Central memory CD8-positive, alpha-beta T cell (primary cell): ENCODE measurements at regions not wholly inside any gene's neighbourhood (a gene's known extent, or its start where the extent isn't known, plus 50 kb on each side); places are given as distances from the start of the nearest gene placed in this dataset.

Experiments
- ATAC-seq: fragments of 150-1000 bp; cut with Tn5 transposase; replicated peaks from 2 replicates; pipeline ENCODE4 v1.10.0; 2022; ENCODE audit warnings: mild to moderate bottlenecking, moderate FRiP score, moderate number of reproducible peaks; ENCODE audit not compliant: poor library complexity, severe bottlenecking; ENCODE audit errors: extremely low read depth
- DNase-seq, 2 donors: peaks; one replicate each; pipeline ENCODE4 v3.0.0; 2021; ENCODE audit warnings: low spot score in 2 of 2
- H3K27ac Mint-ChIP-seq: one replicate; pipeline ENCODE4 v1.8.0; 2022; ENCODE audit warnings: low read depth, mild to moderate bottlenecking, moderate library complexity, mixed read lengths
- H3K27me3 Mint-ChIP-seq: one replicate; pipeline ENCODE4 v1.8.0; 2022; ENCODE audit warnings: mixed read lengths
- H3K36me3 Mint-ChIP-seq: one replicate; pipeline ENCODE4 v1.8.0; 2022; ENCODE audit warnings: mild to moderate bottlenecking, moderate library complexity, mixed read lengths; ENCODE audit not compliant: insufficient read depth
- H3K4me1 Mint-ChIP-seq: one replicate; pipeline ENCODE4 v1.8.0; 2022; ENCODE audit warnings: mixed read lengths
- H3K4me3 Mint-ChIP-seq: one replicate; pipeline ENCODE4 v1.8.0; 2022; ENCODE audit warnings: mild to moderate bottlenecking, moderate library complexity, mixed read lengths
- H3K9me3 Mint-ChIP-seq: one replicate; pipeline ENCODE4 v1.8.0; 2022; ENCODE audit warnings: mixed read lengths

DNA sequence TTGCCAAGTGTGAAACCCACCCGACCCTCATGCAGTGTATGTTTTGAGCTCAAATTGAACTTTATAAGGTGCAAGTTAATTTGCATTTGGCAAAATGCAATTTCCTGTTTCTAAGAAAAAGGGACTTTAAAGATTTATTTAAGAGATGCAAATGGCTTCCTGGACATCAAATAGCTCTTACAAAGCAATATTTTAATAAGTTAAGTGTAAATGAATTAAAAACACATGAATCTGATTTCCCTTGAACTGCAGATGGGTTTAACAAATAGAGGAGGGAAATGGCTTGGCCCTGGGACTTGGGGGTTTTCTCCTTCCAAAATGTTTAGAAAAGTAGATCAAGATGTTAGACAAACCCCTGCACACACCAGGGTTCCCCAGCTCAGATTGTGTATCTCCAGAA is 116.0 kb downstream of the EN1 start:
- H3K36me3 Mint-ChIP-seq, result no peaks in the 10 kb centered on the region
- H3K27me3 Mint-ChIP-seq, result peaks cover 18% of the 10 kb centered on the region
- peaks cover 6% of the 10 kb centered on the region for H3K9me3 Mint-ChIP-seq
- H3K4me3 Mint-ChIP-seq, result no peak overlapping the region
- ATAC-seq (no peak), DNase-seq (no peak)
- H3K27ac Mint-ChIP-seq, result no peak overlapping the region
- H3K4me1 Mint-ChIP-seq, result no peaks in the 10 kb centered on the region

DNA sequence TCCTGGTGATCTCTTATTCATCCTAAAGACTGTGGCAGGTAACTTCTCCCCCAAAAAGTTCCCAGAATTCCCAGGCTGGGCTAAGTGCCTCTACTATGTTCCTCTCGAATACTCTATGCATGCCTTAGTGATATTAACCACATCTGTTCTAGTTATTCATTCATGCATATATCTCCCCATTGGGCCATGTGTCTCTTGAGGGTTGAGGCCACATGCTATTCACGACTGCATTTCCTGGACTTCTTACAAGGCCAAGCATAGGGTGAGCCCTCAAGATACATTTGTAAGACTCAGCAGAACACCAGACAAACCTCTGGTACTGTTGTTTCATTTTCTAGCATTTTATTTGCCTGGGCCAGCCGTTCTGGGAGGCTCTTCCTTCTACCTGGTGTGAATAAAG is 117.0 kb downstream of the EN1 start:
- peaks cover 18% of the 10 kb centered on the region for H3K27me3 Mint-ChIP-seq

DNA sequence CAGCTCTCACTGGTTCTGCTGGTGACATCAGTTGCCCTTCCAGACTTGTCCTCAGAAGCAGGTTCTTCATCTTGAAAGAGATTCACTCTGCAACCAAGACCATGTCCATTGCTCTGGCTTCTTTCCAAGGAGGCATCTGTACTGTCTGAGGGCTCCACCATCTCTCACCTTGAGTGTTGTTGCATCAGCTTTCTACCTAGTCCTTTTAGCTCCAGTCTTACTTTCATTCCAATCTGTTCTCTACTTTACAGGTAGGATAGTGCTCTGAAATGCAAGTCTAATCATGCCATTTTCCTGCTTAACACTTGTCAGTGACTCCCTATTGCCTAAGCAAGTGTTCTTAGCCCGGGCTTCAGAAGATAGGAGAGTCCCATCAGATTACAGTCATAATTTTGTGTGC is 117.7 kb downstream of the EN1 start:
- Mint-ChIP-seq H3K27ac (no peak overlapping the region), H3K4me1 (no peaks in the 10 kb centered on the region), H3K9me3 (peaks cover 6% of the 10 kb centered on the region), H3K27me3 (peaks cover 18% of the 10 kb centered on the region), H3K36me3 (no peaks in the 10 kb centered on the region), H3K4me3 (no peak overlapping the region)
- no peak for ATAC-seq
- DNase-seq, result no peak

More for the DNA sequence above, 117.0 kb downstream of the EN1 start:
- Mint-ChIP-seq H3K4me3 (no peak overlapping the region), H3K9me3 (peaks cover 6% of the 10 kb centered on the region), H3K27ac (no peak overlapping the region), H3K4me1 (no peaks in the 10 kb centered on the region), H3K36me3 (no peaks in the 10 kb centered on the region)
- DNase-seq, result no peak
- ATAC-seq, result no peak

DNA sequence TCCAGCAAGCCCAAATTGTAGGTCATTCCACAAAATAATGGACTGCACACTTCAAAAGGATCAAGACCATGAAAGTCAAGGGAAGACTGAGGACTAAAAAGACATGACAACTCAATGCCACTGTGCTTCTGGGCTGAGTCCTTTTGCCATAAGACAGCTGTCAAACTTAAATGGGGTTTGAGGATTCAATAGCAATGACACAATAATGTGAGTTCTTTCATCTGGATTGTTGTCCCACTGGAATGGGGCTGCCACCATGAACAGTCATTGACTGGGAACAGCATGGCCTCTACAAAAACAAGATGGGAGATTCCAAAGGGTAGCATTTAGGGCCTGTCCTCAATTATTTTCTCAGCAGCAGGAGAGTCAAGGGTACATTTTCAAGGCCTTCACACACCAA is 118.5 kb downstream of the EN1 start:
- no peaks in the 10 kb centered on the region for H3K4me1 Mint-ChIP-seq
- H3K27me3 Mint-ChIP-seq, result peaks cover 18% of the 10 kb centered on the region

DNA sequence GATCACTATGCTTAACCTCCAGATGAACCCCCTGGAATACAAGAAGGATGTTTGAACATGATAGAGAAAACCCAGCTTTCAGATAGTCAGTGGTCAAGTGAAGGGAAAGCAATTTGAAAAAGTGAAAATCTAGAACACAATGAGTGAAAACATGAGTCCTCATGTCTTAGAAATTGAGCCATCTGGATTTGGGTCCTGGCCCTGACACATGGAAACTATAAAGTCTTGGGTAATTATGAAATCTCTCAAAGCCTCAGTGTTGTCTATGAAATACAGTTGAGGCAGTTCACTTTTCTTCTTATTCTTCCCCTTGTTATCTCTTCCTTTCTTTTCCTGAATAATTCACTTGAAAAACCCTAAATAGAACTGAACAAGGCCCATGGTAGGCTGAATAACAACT is 120.6 kb downstream of the EN1 start:
- H3K9me3 Mint-ChIP-seq, result peaks cover 6% of the 10 kb centered on the region
- no peaks in the 10 kb centered on the region for H3K36me3 Mint-ChIP-seq
- H3K27me3 Mint-ChIP-seq, result peaks cover 10% of the 10 kb centered on the region
- H3K4me3 Mint-ChIP-seq, result no peak overlapping the region
- H3K4me1 Mint-ChIP-seq, result no peaks in the 10 kb centered on the region
- H3K27ac Mint-ChIP-seq, result no peak overlapping the region
- DNase-seq (no peak), ATAC-seq (no peak)

More for the DNA sequence above, 118.5 kb downstream of the EN1 start:
- no peak overlapping the region for H3K27ac Mint-ChIP-seq
- DNase-seq, result no peak
- no peak for ATAC-seq
- no peaks in the 10 kb centered on the region for H3K36me3 Mint-ChIP-seq
- H3K4me3 Mint-ChIP-seq, result no peak overlapping the region
- peaks cover 6% of the 10 kb centered on the region for H3K9me3 Mint-ChIP-seq

DNA sequence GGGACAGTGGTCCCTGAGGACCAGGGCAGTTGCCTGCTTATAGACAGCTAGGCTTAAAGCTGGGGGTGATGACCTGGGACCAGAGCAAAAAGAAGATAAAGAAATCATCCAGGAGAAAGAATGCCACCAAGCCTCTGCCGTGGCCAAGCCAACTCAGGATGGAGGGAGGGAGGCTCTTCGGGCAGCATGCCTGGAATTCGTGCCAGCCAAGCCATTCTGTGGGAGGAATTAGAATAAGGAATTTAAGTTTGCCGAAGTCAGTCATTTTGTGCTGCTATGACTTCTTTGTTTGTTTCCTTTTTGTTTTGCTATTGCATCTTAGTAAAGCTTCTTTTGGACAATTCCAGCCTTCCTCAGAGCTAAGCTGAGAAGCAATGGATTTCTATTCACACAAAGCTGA is 124.1 kb downstream of the EN1 start:
- H3K27me3 Mint-ChIP-seq, result peaks cover 7% of the 10 kb centered on the region
- no peaks in the 10 kb centered on the region for H3K36me3 Mint-ChIP-seq
- DNase-seq, result no peak

DNA sequence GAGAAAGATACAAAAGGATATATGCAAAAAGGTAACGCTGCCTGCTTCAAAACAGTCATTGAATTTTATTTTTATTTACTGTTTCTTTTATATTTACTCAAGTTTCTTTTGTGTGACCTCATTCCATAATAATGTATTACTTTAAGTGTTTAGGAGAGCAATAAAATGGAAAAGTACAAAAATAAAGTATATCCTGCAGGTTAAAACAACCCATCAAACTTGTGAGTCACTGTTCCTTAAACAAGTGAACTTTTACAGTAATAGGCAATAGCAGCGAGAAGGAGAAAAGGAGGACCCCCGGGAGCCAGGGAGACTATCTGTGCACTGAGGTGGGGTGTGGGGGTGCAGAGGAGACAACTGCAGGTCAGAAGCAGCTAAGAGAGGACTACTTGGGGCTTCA is 124.5 kb downstream of the EN1 start:
- H3K27me3 Mint-ChIP-seq, result peaks cover 7% of the 10 kb centered on the region
- H3K4me1 Mint-ChIP-seq, result no peaks in the 10 kb centered on the region
- ATAC-seq (no peak), DNase-seq (no peak)
- no peak overlapping the region for H3K27ac Mint-ChIP-seq
- no peaks in the 10 kb centered on the region for H3K9me3 Mint-ChIP-seq
- no peak overlapping the region for H3K4me3 Mint-ChIP-seq
- H3K36me3 Mint-ChIP-seq, result no peaks in the 10 kb centered on the region

More for the DNA sequence above, 124.1 kb downstream of the EN1 start:
- H3K4me3 Mint-ChIP-seq, result no peak overlapping the region
- no peaks in the 10 kb centered on the region for H3K4me1 Mint-ChIP-seq
- no peak for ATAC-seq
- H3K9me3 Mint-ChIP-seq, result no peaks in the 10 kb centered on the region
- no peak overlapping the region for H3K27ac Mint-ChIP-seq

DNA sequence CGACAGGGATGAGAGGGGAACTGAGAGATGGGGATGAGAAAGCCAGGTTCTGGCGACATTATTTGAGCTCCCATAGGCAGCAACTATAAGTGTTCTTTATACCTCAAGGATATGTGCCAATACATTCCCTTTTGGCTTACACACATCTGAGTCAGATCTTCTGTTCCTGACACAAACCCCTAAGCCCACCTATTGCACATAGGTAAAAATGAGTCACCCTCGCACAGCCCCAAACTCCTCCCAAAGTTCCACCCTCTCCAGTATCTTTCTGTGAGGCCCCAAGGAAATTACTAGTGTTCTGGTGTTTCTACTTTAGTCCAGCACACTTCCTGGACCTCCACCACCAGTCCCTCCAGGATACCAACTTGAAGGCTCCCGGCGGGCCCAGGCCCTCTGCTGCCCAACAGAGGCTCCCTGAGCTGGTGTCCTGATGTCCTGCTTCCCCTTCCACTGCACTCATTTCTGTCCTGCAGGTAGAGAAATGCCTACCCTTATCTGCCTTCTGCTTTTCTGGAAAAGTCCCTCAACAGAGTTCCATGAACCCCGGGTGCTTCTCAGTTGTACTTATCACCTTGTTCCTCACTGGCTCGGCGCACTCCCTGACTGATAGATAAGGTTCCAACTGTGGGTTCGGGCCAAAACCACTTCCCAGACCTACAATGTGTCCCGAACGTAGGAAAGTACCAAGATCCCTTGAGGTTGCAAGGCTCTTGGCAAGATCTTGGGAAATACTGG is 125.5 kb downstream of the EN1 start:
- no peak for DNase-seq

DNA sequence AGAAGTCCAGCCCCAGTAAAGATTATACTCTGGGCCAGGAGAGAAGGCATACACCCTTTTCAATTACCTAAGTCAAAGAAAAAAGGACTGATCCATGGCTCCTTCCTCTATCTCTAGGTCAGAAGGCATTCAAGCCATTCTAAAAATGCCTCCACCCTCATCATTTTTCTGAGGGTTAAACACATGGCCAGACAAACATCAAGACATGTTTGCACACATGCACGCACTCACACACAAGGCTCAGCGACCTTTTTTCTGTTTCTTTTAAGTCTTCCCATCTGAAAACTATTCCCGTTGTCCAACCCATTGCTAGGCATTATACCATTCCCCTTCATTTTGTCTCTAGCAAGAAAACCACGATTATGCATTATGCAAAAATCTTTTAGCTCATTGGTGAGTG is 126.6 kb downstream of the EN1 start:
- Mint-ChIP-seq H3K9me3 (no peaks in the 10 kb centered on the region), H3K27ac (no peak overlapping the region), H3K4me3 (no peak overlapping the region), H3K27me3 (peaks cover 7% of the 10 kb centered on the region), H3K36me3 (peaks cover 2% of the 10 kb centered on the region), H3K4me1 (no peaks in the 10 kb centered on the region)
- no peak for DNase-seq
- ATAC-seq, result no peak

More for the DNA sequence above, 125.5 kb downstream of the EN1 start:
- Mint-ChIP-seq H3K9me3 (no peaks in the 10 kb centered on the region), H3K27ac (no peak overlapping the region), H3K27me3 (peaks cover 7% of the 10 kb centered on the region), H3K4me3 (no peak overlapping the region), H3K4me1 (no peaks in the 10 kb centered on the region), H3K36me3 (peaks cover 2% of the 10 kb centered on the region)
- no peak for ATAC-seq

DNA sequence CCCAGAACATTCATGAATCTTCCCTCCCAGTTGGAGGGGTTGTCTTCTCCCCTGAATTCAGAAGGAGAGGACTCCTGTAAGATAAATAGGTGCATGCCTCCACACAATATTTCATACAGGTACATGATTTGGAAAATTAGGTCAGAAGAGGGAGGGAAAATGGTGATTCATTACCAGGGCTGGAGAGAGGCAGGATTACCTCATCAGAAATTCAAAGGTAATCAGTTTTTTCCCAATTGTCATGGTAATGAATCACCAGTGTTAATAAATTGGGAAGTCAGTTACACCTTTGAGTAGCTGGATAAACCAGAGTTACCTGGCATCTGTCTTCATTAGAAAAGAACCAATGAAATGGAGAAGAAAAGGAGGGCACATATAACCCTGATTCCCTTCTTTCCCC is 128.5 kb downstream of the EN1 start:
- Mint-ChIP-seq H3K27ac (no peak overlapping the region), H3K27me3 (peaks cover 7% of the 10 kb centered on the region), H3K4me3 (no peak overlapping the region), H3K4me1 (no peaks in the 10 kb centered on the region), H3K9me3 (no peaks in the 10 kb centered on the region), H3K36me3 (peaks cover 2% of the 10 kb centered on the region)
- DNase-seq (no peak), ATAC-seq (no peak)

DNA sequence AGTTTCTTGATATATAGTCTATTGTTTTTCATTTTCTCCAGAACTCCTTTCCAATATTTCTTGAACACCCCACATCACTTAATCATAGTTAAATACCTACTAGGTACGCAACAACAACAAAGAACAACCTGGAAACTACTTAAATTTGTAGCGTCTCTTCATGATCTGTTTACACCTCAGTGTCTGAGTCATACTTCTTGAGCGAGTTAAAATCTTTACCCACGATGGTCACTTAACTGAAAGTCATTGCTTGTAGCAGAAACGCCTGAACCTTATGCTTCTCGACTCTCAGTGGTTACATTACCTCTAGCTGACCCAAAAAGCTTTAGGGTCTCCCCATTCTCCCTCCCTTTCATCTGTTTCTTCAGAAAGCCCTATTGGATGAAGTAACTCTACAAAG is 131.3 kb downstream of the EN1 start:
- H3K4me3 Mint-ChIP-seq, result no peak overlapping the region
- peaks cover 2% of the 10 kb centered on the region for H3K36me3 Mint-ChIP-seq
- no peak for DNase-seq
- H3K27me3 Mint-ChIP-seq, result peaks cover 2% of the 10 kb centered on the region
- ATAC-seq, result no peak
- peaks cover 5% of the 10 kb centered on the region for H3K9me3 Mint-ChIP-seq
- no peaks in the 10 kb centered on the region for H3K4me1 Mint-ChIP-seq
- H3K27ac Mint-ChIP-seq, result no peak overlapping the region

DNA sequence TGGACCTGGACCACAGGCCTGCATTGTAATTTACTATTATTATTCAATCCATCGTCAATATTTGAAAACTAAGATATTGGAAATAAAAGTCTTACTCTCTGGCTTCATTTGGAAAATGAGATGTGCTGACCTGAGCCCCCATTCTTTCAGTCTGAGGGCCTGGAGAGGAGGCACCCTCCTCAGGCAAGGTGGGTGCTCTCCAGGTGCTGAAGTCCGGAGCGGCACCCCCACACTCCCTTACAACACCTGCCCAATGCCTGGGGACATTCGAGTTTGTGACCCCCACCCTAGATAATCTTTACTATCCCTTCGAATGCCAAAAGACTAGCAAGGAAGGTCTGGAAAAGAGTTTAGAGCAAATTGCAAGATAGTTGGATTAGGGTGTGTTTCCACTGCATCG is 133.3 kb downstream of the EN1 start:
- Mint-ChIP-seq H3K9me3 (peaks cover 5% of the 10 kb centered on the region), H3K36me3 (peaks cover 2% of the 10 kb centered on the region), H3K27ac (no peak overlapping the region), H3K27me3 (no peaks in the 10 kb centered on the region), H3K4me1 (no peaks in the 10 kb centered on the region), H3K4me3 (no peak overlapping the region)
- DNase-seq (no peak), ATAC-seq (no peak)

DNA sequence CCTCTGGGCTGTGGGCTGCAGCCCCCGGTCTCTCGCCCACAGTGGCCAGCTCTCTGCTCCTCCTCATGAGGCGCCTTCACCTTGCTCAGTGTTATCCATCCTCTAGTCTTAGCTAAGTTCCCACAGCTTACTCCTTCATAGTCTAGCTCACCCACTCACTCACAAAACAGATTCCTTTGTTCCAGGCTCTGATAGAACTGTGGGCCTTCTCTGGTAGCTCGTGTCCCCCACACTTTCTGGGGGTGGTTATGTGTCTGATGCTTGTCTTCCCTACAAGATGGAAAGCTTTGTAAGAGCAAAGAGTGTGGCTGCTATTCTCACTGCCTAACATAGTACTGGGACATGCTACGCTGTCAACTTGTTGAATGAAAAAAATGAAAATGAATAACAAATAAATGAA is 135.8 kb downstream of the EN1 start:
- Mint-ChIP-seq H3K27me3 (no peaks in the 10 kb centered on the region), H3K4me3 (no peak overlapping the region), H3K9me3 (peaks cover 5% of the 10 kb centered on the region), H3K4me1 (no peaks in the 10 kb centered on the region), H3K27ac (no peak overlapping the region), H3K36me3 (no peaks in the 10 kb centered on the region)
- ATAC-seq (no peak), DNase-seq (no peak)
